ENCODE measurements at regions not wholly inside any gene's neighbourhood (a gene's known extent, or its start where the extent isn't known, plus 50 kb on each side); places are given as distances from the start of the nearest gene placed in this dataset.

DNA sequence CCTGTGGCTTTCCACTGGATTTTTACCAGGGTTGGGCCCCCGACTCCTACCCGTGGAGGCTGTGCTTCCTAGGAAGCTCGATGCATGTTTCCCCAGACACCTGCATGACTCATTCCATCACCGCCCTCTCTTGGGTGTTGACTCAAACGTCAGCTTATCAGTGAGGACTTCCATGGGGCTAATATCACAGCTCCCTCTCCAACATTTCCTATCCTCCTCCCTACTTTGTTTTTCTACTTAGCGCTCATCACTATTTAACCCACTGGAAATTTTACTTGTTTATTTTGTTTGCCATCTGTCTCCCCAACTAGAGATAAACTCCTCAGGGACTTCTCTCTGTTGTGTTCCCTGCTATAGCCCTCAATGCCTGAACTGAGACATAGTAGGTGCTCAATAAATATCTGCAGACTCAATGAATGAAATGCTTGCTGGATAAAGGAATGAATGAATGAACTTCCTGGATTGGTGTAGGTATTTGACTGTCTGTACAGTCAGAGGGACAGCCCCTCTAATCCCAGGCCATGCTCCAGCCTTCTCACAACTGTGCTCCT lies 55.9 kb upstream of the EPCAM start:
- H3K14ac ChIP-seq (ENCODE audit: insufficient read depth, low read length) = no peak overlapping the region
- no peak overlapping the region for H3K4me2 ChIP-seq (ENCODE audit: insufficient read depth, insufficient read length, low read length)
- H2BK5ac ChIP-seq (ENCODE audit: insufficient read length, low read length) = no peak overlapping the region
- no peak overlapping the region for H2BK120ac ChIP-seq (ENCODE audit: low read depth, low read length, poor library complexity, severe bottlenecking)
- no peak overlapping the region for H3K4me3 Mint-ChIP-seq
- H3K9me3 ChIP-seq (ENCODE audit: control insufficient read depth, low read depth, low read length) = no peaks in the 10 kb centered on the region
- H4K91ac ChIP-seq (ENCODE audit: insufficient read length, low read depth, low read length) = no peak overlapping the region
- H2BK20ac ChIP-seq (ENCODE audit: low read depth, low read length, poor library complexity, severe bottlenecking) = no peak overlapping the region
- no peaks in the 10 kb centered on the region for H3K36me3 Mint-ChIP-seq (ENCODE audit: insufficient read depth in 1 of 3, low read depth in 3 of 3)
- H4K8ac ChIP-seq (replicated peaks; ENCODE audit: insufficient read length, low read depth, low read length) = no peak overlapping the region
- DNase-seq = no peak
- peaks cover 23 to 25% of the 10 kb centered on the region in 2 experiments for H3K4me1 Mint-ChIP-seq
- H4K20me1 ChIP-seq (ENCODE audit: control insufficient read depth, insufficient read depth, insufficient read length) = no peaks in the 10 kb centered on the region
- no peak overlapping the region for H2AK5ac ChIP-seq (ENCODE audit: insufficient read length, low read length)
- H3K18ac ChIP-seq (ENCODE audit: insufficient read length, low read depth, low read length) = no peak overlapping the region
- no CpG with 5 or more reads among the region's 6 CpGs for WGBS (ENCODE audit: extremely low coverage, insufficient read length, low lambda C conversion rate)
- no peaks in the 10 kb centered on the region for H3K9me3 Mint-ChIP-seq
- H3K9ac ChIP-seq (ENCODE audit: extremely low read depth, insufficient read length, low read length) = no peak overlapping the region
- no peaks in the 10 kb centered on the region for H3K79me1 ChIP-seq (ENCODE audit: insufficient read depth, low read depth, low read length, poor library complexity, severe bottlenecking)
- no peak overlapping the region for H3K4ac ChIP-seq (ENCODE audit: low read depth, low read length)
- H3K23ac ChIP-seq (ENCODE audit: insufficient read length, low read depth, low read length) = no peak overlapping the region
- no peak overlapping the region for H2BK15ac ChIP-seq (ENCODE audit: low read depth, low read length)
- H3K27ac ChIP-seq (ENCODE audit: insufficient read length, low read depth, low read length) = no peak overlapping the region
- H3K27me3 ChIP-seq (ENCODE audit: insufficient read depth, low read length) = no peaks in the 10 kb centered on the region
- no peak overlapping the region for H2AFZ ChIP-seq (ENCODE audit: low read length)
- H4K5ac ChIP-seq (ENCODE audit: insufficient read length, low read depth, low read length) = no peak overlapping the region
- TF ChIP-seq, protein P1, sequence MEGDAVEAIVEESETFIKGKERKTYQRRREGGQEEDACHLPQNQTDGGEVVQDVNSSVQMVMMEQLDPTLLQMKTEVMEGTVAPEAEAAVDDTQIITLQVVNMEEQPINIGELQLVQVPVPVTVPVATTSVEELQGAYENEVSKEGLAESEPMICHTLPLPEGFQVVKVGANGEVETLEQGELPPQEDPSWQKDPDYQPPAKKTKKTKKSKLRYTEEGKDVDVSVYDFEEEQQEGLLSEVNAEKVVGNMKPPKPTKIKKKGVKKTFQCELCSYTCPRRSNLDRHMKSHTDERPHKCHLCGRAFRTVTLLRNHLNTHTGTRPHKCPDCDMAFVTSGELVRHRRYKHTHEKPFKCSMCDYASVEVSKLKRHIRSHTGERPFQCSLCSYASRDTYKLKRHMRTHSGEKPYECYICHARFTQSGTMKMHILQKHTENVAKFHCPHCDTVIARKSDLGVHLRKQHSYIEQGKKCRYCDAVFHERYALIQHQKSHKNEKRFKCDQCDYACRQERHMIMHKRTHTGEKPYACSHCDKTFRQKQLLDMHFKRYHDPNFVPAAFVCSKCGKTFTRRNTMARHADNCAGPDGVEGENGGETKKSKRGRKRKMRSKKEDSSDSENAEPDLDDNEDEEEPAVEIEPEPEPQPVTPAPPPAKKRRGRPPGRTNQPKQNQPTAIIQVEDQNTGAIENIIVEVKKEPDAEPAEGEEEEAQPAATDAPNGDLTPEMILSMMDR (conservative IDR thresholded peaks at IDR 0.05) = no peak
- no peaks in the 10 kb centered on the region for H3K23me2 ChIP-seq (ENCODE audit: insufficient read length, low read depth, low read length, poor library complexity, severe bottlenecking)
- peak overlapping the region in 2 of 3 experiments; percentile 3 to 4; a peak in 2 of 7 replicates for H3K27ac Mint-ChIP-seq
- H3K27me3 Mint-ChIP-seq (ENCODE audit: low read depth) = no peaks in the 10 kb centered on the region
- H3T11ph ChIP-seq (ENCODE audit: low read length) = no peak overlapping the region
- H3K56ac ChIP-seq (ENCODE audit: insufficient read length, low read depth, low read length) = no peak overlapping the region
- H3K4me1 ChIP-seq (ENCODE audit: insufficient read depth, low read length) = no peaks in the 10 kb centered on the region; the same call in 1 of the 2 replicates
- H2BK12ac ChIP-seq (ENCODE audit: insufficient read length, low read depth, low read length) = no peak overlapping the region
- no peaks in the 10 kb centered on the region for H3K79me2 ChIP-seq (ENCODE audit: insufficient read depth, low read length)
